Heart left ventricle (tissue), 16 donors: ENCODE measurements at regions not wholly inside any gene's neighbourhood (a gene's known extent, or its start where the extent isn't known, plus 50 kb on each side); places are given as distances from the start of the nearest gene placed in this dataset.

ENCODE experiments used
- ATAC-seq, 4 donors: fragments of 200-7000 bp; cut with Tn5 transposase; one replicate each; pipeline ENCODE4 v1.9.1; 2020 to 2022; ENCODE audit warnings: moderate library complexity in 4 of 4, mild to moderate bottlenecking in 3 of 4, moderate number of reproducible peaks in 1 of 4
- DNase-seq, 5 donors: peaks; one replicate each; pipeline ENCODE4 v3.0.0-alpha.2; 2020
- H3K27ac ChIP-seq, 12 donors: fragments of 200-600 bp; sonication (generic) in 4 of 12; one replicate each; pipeline versions ENCODE4 v1.5.0 to v1.8.0; 2016 to 2022; ENCODE audit warnings: mild to moderate bottlenecking in 2 of 12
- H3K27me3 ChIP-seq, 9 donors: fragments of 200-600 bp; sonication (generic) in 2 of 9; one replicate each; pipeline versions ENCODE4 v1.5.1 to v1.8.0; 2016 to 2022; ENCODE audit warnings: mild to moderate bottlenecking in 3 of 9
- H3K36me3 ChIP-seq, 9 donors: fragments of 200-600 bp; sonication (generic) in 2 of 9; one replicate each; pipeline versions ENCODE4 v1.5.0 to v1.8.0; 2018 to 2022; ENCODE audit warnings: mild to moderate bottlenecking in 2 of 9
- H3K4me1 ChIP-seq, 12 donors: fragments of 200-600 bp; sonication (generic) in 4 of 12; one replicate each; pipeline versions ENCODE4 v1.5.0 to v1.8.0; 2016 to 2022; ENCODE audit warnings: mild to moderate bottlenecking in 3 of 12
- H3K4me3 ChIP-seq, 12 donors: fragments of 200-600 bp; sonication (generic) in 4 of 12; one replicate each; pipeline versions ENCODE4 v1.5.0 to v1.8.0; 2017 to 2022; ENCODE audit warnings: mild to moderate bottlenecking in 9 of 12, moderate library complexity in 4 of 12
- H3K9me3 ChIP-seq, 12 donors: fragments of 200-600 bp; sonication (generic) in 4 of 12; one replicate each; pipeline versions ENCODE4 v1.5.0 to v1.8.0; 2016 to 2022; ENCODE audit warnings: mild to moderate bottlenecking in 1 of 12
- CTCF ChIP-seq, 12 donors: fragments of 200-600 bp; sonication (generic) in 4 of 12; IDR thresholded peaks; one replicate each; pipeline versions ENCODE4 v1.5.0 to v1.8.0; 2018 to 2022; ENCODE audit warnings: antibody characterized with exemption in 12 of 12, mild to moderate bottlenecking in 5 of 12
- POLR2A ChIP-seq, 2 donors: fragments of 450-650 bp; IDR thresholded peaks; one replicate each; pipeline ENCODE4 v1.6.1; 2017; ENCODE audit warnings: antibody characterized with exemption in 2 of 2, mild to moderate bottlenecking in 2 of 2, moderate library complexity in 2 of 2
- WGBS, 4 donors: extraction: QIAGEN DNeasy Blood & Tissue Kit in 2 of 4; methylation state at CpG; one replicate each; pipeline versions ENCODE4 v1.1.5 to v1.1.7; 2013 to 2018; 5-methylcytosine and 5-hydroxymethylcytosine counted together
- intact Hi-C, 10 donors: fragments of 100-400 bp; cut with DNase I; formaldehyde crosslinking; loops; one replicate each; pipeline versions ENCODE4 v1.11.1 to v1.14.2; 2022
- donor health status: ischemic (EF 13 %, LVEDD 7.1; RV severe dilation, severe dysfunction).
- donor health status: healthy with polysubstance abuse.
- donor health status: DM: no; HTN: yes; CAD: no.
- donor health status: DM: no; HTN: no; CAD: no.
- donor health status: ischemic (EF 25% LVEDD 6.9; RV normal size, moderate dysfunction).
- donor health status: ischemic (EF 25% LVEDD 5.7; RV mildly dilated, moderate dysfunction).
- donor health status: healthy.
- donor health status: DM: yes; HTN: yes; CAD: no.
- donor health status: ischemic (EF 35%, LVEDD 5.7; RV mildly dilated, moderate dysfunction).
- donor health status: nonischemic (EF 11% LVEDD 7.7; RV severe dilation, severe dysfunction).
- donor health status: DM: yes; HTN: yes; CAD: no.
- donor health status: PGD.
- donor health status: ischemic (EF 29% LVEDD 5.4; RV normal size, mild dysfunction).
- donor health status: nonischemic (EF 23%, LVEDD 6.1; RV moderate dilation, normal function).

GRCh38 chr3:152728231-152728980, 106.5 kb upstream of the P2RY1 start:
- no peak overlapping the region for H3K4me3 ChIP-seq
- no peaks in the 10 kb centered on the region for H3K36me3 ChIP-seq
- intact Hi-C loops: no loop called here
- no peaks in the 10 kb centered on the region for H3K9me3 ChIP-seq
- no peak overlapping the region for H3K27ac ChIP-seq
- no peak for DNase-seq
- TF ChIP-seq POLR2A (IDR thresholded peaks at IDR 0.05) (no peak), CTCF (IDR thresholded peaks at IDR 0.05) (no peak)
- no peaks in the 10 kb centered on the region for H3K27me3 ChIP-seq
- 71 to 80% (median 76%) methylated on average over 2 of the region's 2 CpGs for WGBS, 4 donors
- no peak for ATAC-seq
- no peaks in the 10 kb centered on the region for H3K4me1 ChIP-seq

- TF ChIP-seq CTCF (IDR thresholded peaks at IDR 0.05) (no peak), POLR2A (IDR thresholded peaks at IDR 0.05) (no peak)
- H3K4me1 ChIP-seq: no peaks in the 10 kb centered on the region
- H3K27ac ChIP-seq: no peak overlapping the region
- intact Hi-C loops: no loop called here
- 88 to 94% (median 90%) methylated on average over 5 of the region's 5 CpGs for WGBS, 4 donors
- H3K27me3 ChIP-seq: no peaks in the 10 kb centered on the region
- DNase-seq: no peak
- ATAC-seq: no peak
- no peaks in the 10 kb centered on the region for H3K9me3 ChIP-seq
- no peaks in the 10 kb centered on the region for H3K36me3 ChIP-seq
- no peak overlapping the region for H3K4me3 ChIP-seq
These were observed 105.0 kb upstream of the P2RY1 start for GRCh38 chr3:152729906-152730305.

GRCh38 chr3:152731511-152731910, 103.4 kb upstream of the P2RY1 start:
- no peaks in the 10 kb centered on the region for H3K36me3 ChIP-seq
- H3K4me3 ChIP-seq: no peak overlapping the region
- H3K4me1 ChIP-seq: no peaks in the 10 kb centered on the region
- ATAC-seq (no peak), DNase-seq (no peak)
- no peak overlapping the region for H3K27ac ChIP-seq
- WGBS, 4 donors: 83 to 91% (median 89%) methylated on average over 2 of the region's 2 CpGs
- H3K27me3 ChIP-seq: no peaks in the 10 kb centered on the region
- intact Hi-C loops: no loop called here
- no peaks in the 10 kb centered on the region for H3K9me3 ChIP-seq
- TF ChIP-seq POLR2A (IDR thresholded peaks at IDR 0.05) (no peak), CTCF (IDR thresholded peaks at IDR 0.05) (no peak)

- ATAC-seq: no peak
- H3K27ac ChIP-seq: no peak overlapping the region
- H3K4me3 ChIP-seq: no peak overlapping the region
- DNase-seq: no peak
- peaks cover 0 to 15% (median 5%) of the 10 kb centered on the region in 12 donors for H3K4me1 ChIP-seq
- H3K27me3 ChIP-seq: no peaks in the 10 kb centered on the region
- H3K9me3 ChIP-seq: no peaks in the 10 kb centered on the region
- 79 to 93% (median 85%) methylated on average over 2 of the region's 2 CpGs for WGBS, 4 donors
- intact Hi-C loops: no loop called here
- H3K36me3 ChIP-seq: no peaks in the 10 kb centered on the region
- TF ChIP-seq CTCF (IDR thresholded peaks at IDR 0.05) (no peak), POLR2A (IDR thresholded peaks at IDR 0.05) (no peak)
These were observed 101.3 kb upstream of the P2RY1 start for GRCh38 chr3:152733584-152734119.
